GM03348 (cell line): ENCODE measurements at regions not wholly inside any gene's neighbourhood (a gene's known extent, or its start where the extent isn't known, plus 50 kb on each side); places are given as distances from the start of the nearest gene placed in this dataset.

Experiments used
- DNase-seq: peaks from one replicate; pipeline ENCODE4 v3.0.0; 2012; ENCODE audit warnings: low spot score

DNA sequence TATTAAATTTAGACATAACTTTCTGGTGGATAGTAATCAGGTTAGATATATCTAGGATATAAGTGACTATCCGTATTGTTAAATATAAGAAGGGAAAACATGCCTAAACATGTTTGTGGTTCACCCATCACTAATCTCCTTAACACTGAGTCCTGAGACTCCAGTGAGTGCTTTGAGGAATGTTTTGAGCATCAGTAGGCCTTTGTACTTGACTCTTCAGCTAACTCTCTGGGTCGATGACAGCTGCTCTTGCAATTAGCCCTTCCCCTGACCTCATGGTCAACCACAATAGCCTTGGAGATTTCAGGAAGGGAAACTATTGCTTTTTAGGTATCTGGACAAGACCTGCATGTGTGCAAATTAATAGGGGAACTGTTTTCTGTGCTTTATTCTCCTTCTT is 716.8 kb downstream of the EPHA4 start:
- no peak for DNase-seq

DNA sequence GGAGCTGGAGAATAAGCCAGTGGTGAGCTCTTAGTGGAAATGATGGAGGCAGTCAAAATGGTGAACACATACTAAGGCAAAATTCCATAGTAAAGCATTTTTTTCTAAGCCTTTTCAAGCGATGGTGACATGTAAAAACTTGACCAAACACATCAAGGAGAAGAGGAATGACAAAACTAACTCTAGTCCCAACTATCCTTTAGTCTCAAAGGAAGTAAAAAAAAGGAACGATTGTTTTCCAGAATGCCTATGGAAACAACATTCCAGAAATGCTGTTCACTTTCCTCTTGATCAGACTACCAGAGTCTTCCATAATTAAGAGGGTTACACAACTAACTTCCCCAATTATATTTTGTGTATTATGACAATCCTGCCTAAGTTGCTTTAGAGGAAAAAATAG is 715.6 kb downstream of the EPHA4 start:
- no peak for DNase-seq

DNA sequence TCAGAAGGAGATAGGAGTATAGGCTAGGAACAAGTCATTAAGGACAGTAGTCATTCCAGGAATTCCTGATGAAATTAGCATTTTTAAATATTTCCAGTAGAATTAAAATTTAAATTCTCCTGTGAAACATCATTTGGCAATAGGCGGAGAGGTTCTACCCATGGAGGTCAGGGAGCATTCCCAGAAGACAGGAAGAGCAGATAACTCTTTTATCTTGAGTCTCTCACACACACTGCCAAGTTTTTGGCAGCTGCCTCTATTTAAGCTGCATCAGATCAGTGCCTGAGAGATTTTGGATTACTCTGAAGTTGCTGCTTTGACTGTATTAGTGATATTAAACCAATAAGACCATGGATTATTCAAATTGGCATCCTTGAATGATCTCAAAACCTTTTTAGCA is 714.7 kb downstream of the EPHA4 start:
- DNase-seq = no peak

GRCh38 chr2:220858101-220858500 is 714.0 kb downstream of the EPHA4 start:
- DNase-seq = no peak

GRCh38 chr2:220871909-220872308 is 700.2 kb downstream of the EPHA4 start:
- no peak for DNase-seq

- DNase-seq = no peak
Observed at GRCh38 chr2:220876080-220876824, 695.9 kb downstream of the EPHA4 start.

DNA sequence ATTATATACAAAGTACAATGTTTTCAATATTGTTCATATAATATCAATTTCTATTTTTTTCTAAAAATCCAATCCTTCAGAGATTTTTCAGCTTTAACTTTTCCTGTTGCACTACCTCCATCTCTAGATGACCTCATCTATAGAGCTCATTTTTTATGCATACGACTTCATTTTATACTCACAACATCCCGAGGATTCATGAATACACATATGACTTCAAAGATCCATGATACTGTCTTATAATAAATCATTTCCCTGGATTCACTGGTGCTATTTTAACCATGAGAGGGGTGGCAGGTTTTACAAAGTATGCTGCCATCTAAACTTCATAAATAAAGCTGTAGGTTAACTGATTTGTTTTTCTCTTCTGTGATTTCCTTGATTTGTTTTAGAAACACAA is 694.6 kb downstream of the EPHA4 start:
- no peak for DNase-seq

DNA sequence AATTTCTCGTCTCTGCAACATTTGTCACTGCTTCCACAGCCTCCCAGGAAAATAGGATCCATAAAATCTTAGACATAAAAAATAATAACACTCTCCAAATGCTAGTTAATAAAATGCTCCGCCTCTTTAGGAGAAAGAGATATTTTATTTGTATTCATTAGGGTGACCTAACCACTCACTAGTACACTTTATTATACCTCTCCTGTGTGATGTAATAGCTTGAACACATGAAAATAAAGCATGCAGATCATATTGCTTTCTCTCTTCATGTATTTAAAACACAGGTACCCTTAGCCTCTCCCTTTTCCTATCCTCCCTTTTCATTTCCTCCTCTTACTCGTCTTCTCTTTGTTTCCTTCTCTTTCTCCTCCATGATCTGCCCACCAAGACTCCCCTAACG is 694.2 kb downstream of the EPHA4 start:
- no peak for DNase-seq

- DNase-seq = no peak
Observed at GRCh38 chr2:220880623-220881596, 691.2 kb downstream of the EPHA4 start.

DNA sequence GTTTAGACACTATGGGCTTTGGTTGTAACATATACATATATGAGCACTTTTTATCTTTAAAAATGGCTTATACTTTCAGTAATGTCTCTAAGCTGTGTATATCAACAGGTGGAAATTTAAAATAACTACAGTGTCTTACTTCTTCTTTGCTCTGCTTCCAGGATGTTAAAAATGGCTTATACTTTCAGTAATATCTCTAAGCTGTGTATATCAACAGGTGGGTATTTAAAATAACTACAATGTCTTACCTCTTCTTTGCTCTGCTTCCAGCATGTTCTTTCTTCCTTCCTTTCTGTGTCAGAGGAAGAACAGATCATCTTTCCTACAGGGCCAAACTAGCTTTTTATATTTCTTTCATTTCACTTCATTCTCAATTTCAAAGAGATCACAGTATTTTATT is 689.6 kb downstream of the EPHA4 start:
- no peak for DNase-seq

GRCh38 chr2:220885593-220885992 is 686.5 kb downstream of the EPHA4 start:
- no peak for DNase-seq

DNA sequence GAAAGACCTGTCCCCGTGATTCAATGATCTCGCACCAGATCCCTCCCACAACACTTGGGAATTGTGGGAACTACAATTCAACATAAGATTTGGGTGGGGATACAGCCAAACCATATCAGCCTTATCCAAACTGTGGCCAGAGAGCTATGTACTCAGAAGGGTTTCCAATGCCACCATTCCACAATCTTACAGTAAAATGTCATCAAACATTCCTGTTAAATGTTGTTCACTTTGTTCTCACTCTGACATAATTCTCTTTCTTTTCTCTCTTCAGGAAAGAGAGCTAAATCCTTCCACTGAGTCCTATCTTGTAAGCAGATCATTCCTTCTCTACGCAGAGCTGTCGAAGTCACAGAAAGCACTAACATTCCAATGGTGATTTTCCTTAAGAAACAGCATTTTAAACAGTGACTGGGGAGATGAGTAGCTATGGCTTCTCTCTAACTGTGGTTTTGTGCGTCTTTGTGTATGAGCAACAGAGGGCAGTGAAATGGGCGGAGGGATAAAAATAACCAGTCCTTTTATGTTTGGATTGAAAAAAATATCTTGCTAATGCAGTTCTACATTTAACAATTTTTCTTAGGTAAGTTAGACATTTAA is 684.7 kb downstream of the EPHA4 start:
- no peak for DNase-seq

- DNase-seq = no peak
Observed at GRCh38 chr2:220887876-220888275, 684.2 kb downstream of the EPHA4 start.

- DNase-seq = no peak
Observed at GRCh38 chr2:220890931-220891330, 681.2 kb downstream of the EPHA4 start.

- peak; percentile 23 for DNase-seq
Observed at GRCh38 chr2:220891405-220891804, 680.7 kb downstream of the EPHA4 start.

GRCh38 chr2:220892018-220892634 is 680.0 kb downstream of the EPHA4 start:
- no peak for DNase-seq

GRCh38 chr2:220893411-220893810 is 678.7 kb downstream of the EPHA4 start:
- no peak for DNase-seq

- no peak for DNase-seq
Observed at GRCh38 chr2:220894069-220894468, 678.0 kb downstream of the EPHA4 start.

- no peak for DNase-seq
Observed at GRCh38 chr2:220899492-220899891, 672.6 kb downstream of the EPHA4 start.

DNA sequence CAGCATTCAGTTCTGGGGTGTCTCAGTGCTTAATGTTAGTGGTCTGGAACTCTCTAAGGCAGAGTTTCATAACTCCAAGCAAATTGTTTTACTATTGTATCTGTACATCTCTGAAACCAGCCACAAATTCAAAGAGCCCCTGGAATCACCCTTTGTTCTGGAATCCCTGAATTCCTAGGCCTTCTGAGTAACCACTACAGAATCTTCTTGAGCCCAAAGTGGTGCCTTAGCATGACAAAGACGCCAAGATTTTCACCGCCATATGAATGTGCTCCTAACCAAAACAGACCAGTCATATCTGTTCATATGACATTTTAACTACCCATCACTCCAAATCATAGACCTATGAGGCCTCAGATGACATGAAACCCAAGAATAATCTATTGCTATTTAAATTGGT is 668.1 kb downstream of the EPHA4 start:
- DNase-seq = no peak

GRCh38 chr2:220913384-220913783 is 658.7 kb downstream of the EPHA4 start:
- no peak for DNase-seq

- DNase-seq = no peak
Observed at GRCh38 chr2:220915092-220915623, 656.9 kb downstream of the EPHA4 start.
